NK-92 treated with Interleukin-12 subunit alpha and Interleukin-12 subunit beta, amount 100 ng/mL, for 24 hours (cell line): ENCODE measurements at regions not wholly inside any gene's neighbourhood (a gene's known extent, or its start where the extent isn't known, plus 50 kb on each side); places are given as distances from the start of the nearest gene placed in this dataset.
"Not testable (repeated sequence)": the region's sequence is repeated elsewhere in the genome, so short reads cannot be mapped to it uniquely, and the experiment has no call there.

Experiments
- DNase-seq: peaks from one replicate; lab custom pipeline; 2025; lab: John Stamatoyannopoulos, UW

GRCh38 chr5:56686337-56687195 lies 128.8 kb upstream of the MAP3K1 start:
- no peak for DNase-seq

DNA sequence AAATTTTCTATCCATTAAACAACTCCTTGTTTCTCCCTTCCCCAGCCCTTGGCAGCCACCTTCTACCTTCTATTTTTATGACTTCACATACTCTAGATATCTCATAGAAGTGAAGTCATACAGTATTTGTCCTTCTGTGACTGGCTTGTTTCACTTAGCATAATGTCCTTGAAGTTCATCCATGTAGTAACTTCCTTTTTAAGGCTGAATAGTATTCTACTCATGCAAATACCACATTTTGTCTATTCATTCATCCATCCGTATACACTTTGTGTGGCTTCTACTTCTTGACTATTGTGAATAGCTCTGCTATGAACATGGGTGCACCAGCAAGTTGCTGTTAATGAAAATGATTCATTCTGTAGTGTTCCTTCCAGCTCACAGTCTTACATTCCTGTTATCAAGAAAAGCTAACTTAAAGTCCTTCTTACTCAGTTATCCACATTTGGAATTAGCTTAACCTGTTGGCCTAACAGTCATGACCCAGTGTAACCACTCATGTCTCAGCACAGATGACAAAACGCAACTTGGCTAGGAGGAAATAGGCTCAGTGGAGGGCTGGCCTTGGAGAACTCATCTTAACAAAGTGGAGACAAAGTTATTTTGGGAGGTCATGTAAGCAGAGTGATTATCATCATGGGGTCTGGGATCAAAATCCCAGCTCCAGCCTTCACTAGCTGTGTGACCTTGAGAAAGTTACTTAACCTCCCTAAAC lies 129.7 kb upstream of the MAP3K1 start:
- no peak for DNase-seq

- DNase-seq: no peak
Measured at GRCh38 chr5:56684159-56684558, 131.2 kb upstream of the MAP3K1 start.

- DNase-seq: no peak
Measured at GRCh38 chr5:56683733-56684132, 131.6 kb upstream of the MAP3K1 start.

DNA sequence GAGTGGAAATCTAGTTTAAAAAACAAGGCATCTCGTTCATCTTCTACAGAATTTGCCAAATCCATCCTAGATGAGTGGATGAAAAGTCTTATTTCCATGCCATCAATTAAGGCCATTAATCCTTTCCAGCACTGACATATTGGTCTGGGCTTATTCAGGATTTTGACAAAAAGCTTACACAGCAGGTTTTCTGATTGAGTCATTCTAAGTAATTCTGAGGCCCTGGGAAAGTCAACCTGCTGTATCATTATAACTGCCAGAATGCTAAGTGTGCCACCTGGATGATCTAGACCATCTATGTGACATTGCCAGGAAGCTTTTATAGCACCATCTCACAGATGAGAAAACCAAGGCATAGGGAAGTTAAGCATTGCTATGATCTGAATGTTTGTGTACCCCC lies 132.1 kb upstream of the MAP3K1 start:
- no peak for DNase-seq

DNA sequence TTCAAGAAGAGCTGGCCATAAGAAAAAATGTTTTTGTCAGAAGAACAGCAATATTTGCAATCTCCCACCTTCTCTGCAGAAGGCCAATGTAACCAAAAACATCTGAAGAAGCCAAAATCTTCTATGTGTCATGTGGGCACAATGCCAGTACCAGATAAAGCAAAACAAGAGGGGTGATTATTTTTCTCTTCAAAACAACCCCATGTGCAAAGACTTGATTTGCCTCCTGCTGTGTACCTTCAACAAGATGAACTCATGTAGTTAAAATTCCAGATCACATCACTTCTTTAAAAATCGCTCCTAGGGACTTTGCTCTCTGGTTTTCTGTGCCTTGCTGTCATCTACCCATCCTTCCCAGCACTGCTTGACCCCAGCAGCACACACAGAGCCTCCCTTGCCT lies 134.0 kb upstream of the MAP3K1 start:
- no peak for DNase-seq

DNA sequence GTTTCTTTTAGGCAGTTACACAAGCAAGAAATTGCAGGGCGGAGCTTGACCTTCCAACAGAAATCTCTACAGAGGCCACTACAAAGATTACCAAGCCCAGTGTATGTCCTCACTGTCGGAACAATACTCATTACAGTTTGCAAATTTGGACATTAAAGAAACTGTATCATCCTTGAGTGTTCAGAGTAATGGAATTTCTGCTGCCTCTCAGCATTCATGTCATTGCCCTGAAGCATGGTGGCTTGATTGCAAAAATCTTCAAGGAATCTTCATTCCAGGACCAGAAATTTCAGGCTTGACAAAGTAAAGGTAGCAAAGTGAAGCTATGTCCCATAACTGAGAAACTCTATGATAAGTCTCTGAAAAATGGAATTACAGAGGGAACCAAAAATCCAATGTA lies 134.6 kb upstream of the MAP3K1 start:
- DNase-seq: no peak

GRCh38 chr5:56677690-56678305 lies 137.6 kb upstream of the MAP3K1 start:
- DNase-seq: no peak

DNA sequence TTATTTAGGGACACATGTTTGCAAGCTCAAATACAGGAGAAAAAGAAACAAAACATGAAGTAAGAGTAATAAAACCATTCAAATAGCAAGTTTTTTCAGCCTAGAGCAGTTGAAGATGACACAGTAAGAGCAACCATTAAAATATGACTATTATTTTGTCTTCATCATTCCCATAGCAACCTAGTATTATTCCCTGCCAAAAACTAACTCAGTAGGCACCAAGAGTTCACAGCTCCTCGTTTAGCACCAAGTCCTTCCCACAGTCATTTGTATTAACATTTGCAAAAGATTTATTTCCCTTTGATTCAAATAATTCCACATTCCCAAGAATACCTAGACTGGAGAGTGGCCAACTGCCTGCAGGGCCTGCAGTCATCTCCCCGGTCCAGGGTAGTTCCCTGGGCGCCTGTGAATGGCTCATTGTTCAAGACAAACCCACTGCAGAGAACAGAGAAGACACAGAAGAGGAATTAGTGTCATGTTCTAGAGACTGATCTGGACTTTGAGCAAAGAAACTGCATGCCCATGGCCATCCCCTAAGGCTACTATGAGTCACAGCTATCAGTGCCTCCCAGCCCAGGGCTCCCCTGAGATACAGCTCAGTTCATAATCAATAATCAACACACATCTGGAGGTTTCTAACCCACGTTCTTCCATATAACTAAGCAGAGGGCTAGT lies 139.1 kb upstream of the MAP3K1 start:
- no peak for DNase-seq

DNA sequence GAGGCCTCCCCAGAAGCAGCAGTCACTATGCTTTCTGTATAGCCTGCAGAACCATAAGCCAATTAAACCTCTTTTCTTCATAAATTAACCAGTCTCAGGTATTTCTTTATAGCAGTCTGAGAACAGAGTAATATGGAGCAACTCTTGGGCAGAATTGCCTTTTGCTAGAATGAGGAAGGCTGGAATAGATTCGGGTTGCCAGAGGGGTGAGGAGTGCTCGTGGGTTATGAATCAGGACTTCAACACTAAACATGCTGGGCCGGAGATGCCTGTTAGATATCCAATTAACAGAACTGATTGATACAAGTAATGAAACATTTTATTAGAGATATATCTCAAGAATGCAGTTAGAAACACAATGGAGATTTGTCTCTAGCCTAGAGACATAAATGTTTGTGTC lies 140.9 kb upstream of the MAP3K1 start:
- DNase-seq: no peak

DNA sequence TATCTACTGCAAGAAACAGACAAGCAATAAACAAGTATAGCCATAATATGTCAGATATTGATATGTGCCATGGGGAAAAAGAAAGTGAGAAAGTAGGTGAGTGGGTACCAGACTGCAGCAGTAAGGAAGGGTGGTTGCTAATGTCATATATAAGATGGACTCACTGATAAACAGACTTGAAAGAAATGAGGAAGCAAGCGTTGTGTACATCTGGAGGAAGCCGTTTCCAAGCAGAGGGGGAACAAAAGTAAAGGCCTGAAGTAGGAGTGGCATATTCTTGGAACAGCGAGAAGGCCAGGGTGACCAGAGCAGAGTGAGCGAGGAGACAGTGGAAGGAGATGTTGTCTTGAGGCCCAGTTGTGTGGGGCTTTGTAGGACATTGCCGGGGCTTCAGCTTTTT lies 142.2 kb upstream of the MAP3K1 start:
- DNase-seq: no peak

- DNase-seq: no peak
Measured at GRCh38 chr5:56671571-56671970, 143.8 kb upstream of the MAP3K1 start.

DNA sequence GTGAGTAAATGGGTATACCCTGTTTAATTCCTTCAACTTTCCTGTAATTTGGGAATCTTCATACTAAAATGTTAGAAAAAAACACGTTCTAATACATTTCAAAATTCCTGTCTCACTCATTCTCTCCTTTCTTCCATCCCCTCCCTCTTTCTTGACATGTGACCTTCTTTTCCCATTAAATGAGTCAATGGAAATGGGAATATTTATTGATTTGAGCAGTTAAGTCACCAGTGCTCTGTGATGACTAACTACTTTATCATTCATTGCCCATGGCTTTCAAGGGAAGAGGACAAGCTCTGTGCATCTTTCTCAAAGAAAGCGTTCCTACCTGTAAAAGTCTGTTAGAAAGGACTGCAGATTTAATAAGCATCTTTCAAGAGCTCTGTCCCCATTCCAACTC lies 144.4 kb upstream of the MAP3K1 start:
- DNase-seq: no peak

DNA sequence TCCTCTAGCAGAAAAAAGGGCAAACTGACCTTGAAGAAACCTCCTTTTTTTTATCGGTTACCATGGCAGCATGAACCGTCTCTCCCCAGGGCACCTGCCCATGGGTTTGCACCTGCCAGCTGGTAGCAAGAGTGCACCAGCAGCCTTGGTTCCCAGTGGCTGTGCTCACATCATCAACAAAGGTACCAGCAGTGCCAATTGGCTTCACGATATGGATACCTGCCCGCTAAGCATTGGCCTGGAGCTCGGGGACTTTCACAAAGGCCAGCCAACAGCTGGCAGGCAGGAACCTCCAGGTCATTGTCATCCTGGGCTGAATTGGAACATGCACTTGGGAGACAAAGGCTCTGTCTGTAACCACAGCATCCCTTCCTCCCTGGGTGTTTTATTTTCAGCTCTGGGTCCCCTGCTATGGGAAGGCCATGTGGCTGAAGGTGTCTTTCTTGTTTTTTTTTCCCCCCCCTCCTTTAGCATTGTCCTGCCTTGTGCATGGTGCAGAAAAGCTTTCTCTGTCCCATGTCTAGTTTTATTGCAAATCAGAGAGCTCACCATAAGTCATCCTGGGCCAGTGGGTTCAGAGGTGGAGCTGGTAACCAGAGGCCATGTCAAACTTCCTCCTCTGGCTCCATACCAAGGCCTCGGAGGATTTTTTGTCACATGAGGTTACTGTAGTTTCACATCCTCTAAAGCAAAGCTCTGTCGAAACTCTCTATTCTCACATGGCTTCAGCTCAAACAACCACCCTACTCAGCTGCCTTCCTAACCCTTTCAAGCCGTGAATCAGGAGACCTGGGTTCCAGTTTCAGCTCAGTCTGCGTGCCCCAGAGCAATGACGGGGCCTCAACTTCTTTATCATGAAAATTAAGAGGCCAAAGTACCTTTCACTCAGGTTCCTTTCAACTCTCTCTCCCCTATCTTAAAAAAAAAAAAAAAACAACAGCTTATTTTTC lies 145.5 kb upstream of the MAP3K1 start:
- peak; percentile 26 for DNase-seq

DNA sequence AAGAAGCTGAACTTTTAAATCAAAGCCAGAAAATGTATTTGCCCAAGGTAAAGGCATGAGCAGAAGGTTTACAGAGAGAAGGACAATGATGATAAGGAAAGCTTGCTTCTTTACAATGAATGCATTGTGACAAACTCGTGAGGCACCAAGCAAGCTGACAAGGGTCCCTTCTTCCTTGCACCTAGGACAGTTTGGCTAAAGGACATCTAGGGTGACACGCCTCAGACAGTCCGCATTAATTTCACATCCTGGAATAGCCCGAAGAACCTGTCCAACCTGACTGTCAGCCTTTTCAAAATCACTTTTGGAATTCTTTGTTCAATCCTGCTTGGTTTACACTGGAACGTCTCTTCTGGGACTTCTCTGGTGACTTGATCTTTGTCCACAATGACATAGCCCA lies 146.4 kb upstream of the MAP3K1 start:
- no peak for DNase-seq

- no peak for DNase-seq
Measured at GRCh38 chr5:56667692-56668091, 147.7 kb upstream of the MAP3K1 start.

- no peak for DNase-seq
Measured at GRCh38 chr5:56666901-56667300, 148.4 kb upstream of the MAP3K1 start.

GRCh38 chr5:56665117-56665516 lies 150.2 kb upstream of the MAP3K1 start:
- not testable (repeated sequence) for DNase-seq

DNA sequence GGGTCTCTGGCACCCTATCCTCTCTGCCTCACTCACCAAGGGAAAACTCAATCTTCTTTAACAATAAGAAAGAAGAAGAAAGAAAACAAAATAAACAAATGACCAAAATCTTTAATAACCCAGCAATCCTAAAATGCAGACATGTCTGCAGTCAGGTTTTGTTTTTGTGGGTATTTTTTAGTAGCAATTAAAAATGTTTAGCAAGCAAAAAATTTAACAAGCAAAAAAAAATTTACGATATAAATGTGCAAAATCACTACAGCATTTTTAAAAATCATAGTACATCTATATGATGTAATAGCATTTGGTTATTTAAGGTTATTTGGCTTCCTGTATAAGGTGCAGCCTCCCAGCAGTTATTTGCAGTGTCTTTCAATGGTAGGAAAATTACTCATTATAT lies 151.3 kb upstream of the MAP3K1 start:
- no peak for DNase-seq

- no peak for DNase-seq
Measured at GRCh38 chr5:56663523-56663922, 151.8 kb upstream of the MAP3K1 start.

- no peak for DNase-seq
Measured at GRCh38 chr5:56662893-56663292, 152.5 kb upstream of the MAP3K1 start.
